DMS79 treated with DMSO at 0.1 percent for 48 hours (cell line): ENCODE measurements at regions not wholly inside any gene's neighbourhood (a gene's known extent, or its start where the extent isn't known, plus 50 kb on each side); places are given as distances from the start of the nearest gene placed in this dataset.

ENCODE experiments used
- DNase-seq: peaks from one replicate; lab custom pipeline; 2025; lab: John Stamatoyannopoulos, UW

GRCh38 chr10:75294518-75294865 is 58.7 kb upstream of the COMTD1 start:
- DNase-seq: no peak

- no peak for DNase-seq
Measured at GRCh38 chr10:75294031-75294437, 58.3 kb upstream of the COMTD1 start.

- no peak for DNase-seq
Measured at GRCh38 chr10:75293446-75293820, 57.7 kb upstream of the COMTD1 start.

- no peak for DNase-seq
Measured at GRCh38 chr10:75292794-75293445, 57.2 kb upstream of the COMTD1 start.

- DNase-seq: no peak
Measured at GRCh38 chr10:75291805-75292204, 56.0 kb upstream of the COMTD1 start.

- DNase-seq: no peak
Measured at GRCh38 chr10:75288140-75288711, 52.5 kb upstream of the COMTD1 start.

- no peak for DNase-seq
Measured at GRCh38 chr10:75287697-75288096, 51.9 kb upstream of the COMTD1 start.

- no peak for DNase-seq
Measured at GRCh38 chr10:75286901-75287300, 51.1 kb upstream of the COMTD1 start.
